Left forelimb (tissue), 1 donor: ENCODE measurements at regions not wholly inside any gene's neighbourhood (a gene's known extent, or its start where the extent isn't known, plus 50 kb on each side); places are given as distances from the start of the nearest gene placed in this dataset.
"Not testable (repeated sequence)": the region's sequence is repeated elsewhere in the genome, so short reads cannot be mapped to it uniquely, and the experiment has no call there.

Experiments
- DNase-seq: peaks from one replicate; pipeline ENCODE4 v3.0.0-alpha.2; 2018; ENCODE audit warnings: low spot score

DNA sequence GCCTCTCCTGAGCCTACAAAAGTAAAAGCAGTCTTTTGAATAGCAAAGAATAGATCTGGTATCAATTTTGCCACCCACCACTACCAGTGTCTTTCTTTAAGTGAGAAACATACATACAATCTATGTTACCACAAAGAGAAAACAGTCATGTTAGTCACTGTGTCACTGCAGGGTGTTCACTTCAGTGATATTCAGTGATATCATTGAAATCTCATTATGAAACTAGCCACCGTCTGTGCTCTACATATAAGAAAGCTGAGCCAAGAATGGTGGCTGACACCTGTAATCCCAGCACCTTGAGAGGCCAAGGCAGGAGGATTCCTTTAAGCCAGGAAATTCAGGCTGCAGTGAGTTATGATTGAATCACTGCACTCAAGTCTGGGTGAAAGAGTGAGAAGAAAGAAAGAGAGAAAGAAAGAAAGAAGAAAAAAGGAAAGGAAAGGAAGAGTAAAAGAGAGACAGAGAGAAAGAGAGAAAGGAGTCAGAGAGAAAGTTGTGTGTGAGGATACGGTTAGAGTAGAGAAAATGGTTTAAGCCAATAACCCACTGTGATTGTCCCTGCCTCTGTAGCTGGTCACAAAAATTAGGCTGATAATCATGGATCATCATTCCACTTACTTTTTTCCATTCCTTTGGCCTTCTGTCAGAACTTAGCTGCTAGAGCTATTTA lies 847.1 kb downstream of the FAM181B start:
- no peak for DNase-seq

DNA sequence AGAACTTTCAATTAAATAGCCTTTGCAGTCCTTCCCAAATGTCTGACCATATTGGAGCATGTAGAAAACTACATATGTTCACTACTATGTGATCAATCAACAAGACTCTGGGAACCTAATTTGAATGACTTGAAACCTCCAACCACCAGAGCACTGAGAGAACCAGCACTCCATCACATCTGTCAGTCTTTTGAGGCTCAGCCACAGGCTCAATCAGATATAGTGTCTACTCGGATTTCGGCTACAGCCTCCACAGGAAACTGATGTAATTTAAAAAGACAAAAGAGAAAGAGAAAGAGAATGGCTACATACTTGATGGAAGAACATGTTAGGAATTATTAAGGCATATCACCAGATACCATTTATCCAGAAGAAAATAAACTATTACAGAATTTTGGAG lies 859.0 kb downstream of the FAM181B start:
- no peak for DNase-seq

DNA sequence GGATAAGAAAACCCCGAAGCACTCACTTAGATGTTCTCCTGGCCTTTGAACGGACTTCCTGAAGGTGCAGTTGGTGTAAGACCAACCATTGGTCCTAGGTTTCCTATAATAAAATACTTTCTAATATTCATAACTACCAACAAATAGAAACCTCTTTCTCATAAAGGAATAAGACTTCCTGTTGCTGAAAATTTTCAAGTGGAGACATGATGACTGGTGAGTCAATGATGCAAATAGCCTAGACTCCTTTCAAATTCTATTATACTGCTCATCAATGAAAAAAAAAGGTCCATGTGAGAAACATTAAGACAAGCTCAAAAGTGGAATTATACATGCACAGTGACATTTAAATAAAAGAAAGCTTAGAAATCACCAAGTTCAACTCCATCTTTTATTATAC lies 862.8 kb downstream of the FAM181B start:
- DNase-seq = no peak

DNA sequence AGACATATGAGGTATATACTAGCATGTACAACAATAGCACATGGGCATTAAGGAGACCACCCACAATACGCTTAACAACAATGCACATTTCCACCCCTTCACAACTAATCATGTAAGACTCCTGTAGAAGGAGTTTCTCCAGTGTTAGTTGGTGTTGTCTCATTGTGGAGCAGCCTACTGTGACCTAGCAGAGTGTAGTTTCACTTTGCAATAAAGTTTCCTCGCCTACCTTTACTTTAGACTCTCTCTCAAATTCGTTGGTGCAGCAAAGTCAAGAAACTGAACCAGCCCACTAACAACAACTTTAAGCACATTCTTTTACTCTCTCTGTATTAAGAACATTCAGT lies 863.6 kb downstream of the FAM181B start:
- no peak for DNase-seq

DNA sequence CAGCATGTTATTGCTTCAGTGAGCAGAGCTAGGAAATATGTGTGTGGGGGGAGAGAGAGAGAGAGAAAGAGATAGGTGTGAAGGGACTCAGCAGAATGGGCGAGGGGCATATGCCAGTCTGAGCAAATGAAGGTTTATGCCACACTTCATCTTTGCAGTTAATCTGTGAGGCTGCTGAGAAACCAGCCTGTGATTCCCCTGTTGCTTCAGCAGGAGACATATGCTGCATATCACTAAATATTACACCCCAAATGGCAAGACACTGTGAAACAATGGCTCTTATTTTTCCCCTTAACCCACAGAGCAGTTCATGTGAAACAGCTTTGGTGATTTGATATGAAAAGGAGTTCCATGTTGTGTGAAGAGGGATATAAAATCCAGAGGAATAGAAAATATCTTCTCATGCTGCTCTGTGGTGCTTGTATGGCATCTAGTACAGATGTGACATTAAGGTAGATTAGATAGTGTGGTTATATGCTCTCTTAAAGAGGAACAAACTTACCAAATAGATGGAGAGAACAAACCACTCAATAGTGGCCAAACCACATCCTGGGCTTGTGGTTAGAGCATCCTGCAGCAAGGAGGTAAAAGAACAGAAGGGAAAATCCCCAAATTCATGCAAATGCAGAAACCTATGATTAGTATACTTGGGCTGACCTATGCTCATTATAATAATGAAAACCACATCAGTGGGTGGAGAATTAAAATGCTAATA lies 864.2 kb downstream of the FAM181B start:
- no peak for DNase-seq

DNA sequence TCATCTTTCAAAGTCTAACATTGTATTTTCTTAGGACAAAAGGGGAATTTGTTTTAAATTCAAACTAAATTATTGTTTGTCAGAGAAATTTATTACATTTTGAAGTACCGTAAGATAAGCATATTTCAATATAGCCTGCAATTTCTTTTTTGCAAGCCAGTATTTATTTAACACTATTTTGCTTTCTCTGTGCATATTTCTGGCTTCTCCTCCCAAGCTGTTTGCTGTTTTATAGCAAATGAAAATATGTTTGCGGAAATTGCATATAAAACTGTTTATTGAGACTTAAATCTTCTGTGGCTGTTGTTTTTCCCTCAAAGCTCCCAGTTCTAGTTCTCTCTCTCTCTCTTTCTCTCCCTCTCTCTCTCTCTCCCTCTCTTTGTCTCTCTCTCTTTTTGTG lies 866.8 kb downstream of the FAM181B start:
- DNase-seq = no peak

DNA sequence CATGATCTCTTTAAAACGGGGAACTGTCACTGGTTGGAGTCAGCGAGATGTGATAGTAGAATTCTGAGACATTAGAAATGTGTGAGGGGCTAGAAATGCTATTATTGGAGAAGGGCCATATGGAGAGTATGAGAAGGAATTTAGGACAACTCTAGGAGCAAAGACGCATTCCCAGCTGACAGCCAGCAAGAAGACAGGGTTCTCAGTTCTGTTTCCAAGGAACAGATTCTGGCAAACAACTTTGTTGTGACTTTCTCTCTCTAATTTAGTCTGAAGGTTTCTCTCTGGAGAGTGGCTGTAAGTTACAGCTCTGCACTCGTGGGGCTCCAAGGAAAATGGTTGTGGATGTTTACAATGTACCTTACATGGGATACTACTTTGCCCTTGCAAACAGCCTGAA lies 876.3 kb downstream of the FAM181B start:
- DNase-seq = no peak

DNA sequence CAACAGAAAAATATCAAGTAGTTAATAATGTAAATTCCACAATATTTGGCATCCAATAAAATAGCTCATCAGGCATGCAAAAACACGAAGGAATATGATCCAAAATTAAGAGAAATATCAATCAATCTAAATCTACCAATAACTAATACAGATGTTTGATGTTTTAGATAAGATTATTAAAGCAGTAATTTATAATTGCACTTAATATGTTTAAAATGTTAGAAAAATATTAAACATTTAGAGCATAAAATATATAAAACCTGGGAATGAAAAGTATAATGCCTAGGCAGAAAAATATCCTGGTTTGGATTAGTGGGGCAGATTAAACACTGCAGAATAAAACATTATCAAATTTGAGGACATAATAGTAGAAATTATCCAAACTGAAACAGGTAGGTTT lies 879.9 kb downstream of the FAM181B start:
- no peak for DNase-seq

DNA sequence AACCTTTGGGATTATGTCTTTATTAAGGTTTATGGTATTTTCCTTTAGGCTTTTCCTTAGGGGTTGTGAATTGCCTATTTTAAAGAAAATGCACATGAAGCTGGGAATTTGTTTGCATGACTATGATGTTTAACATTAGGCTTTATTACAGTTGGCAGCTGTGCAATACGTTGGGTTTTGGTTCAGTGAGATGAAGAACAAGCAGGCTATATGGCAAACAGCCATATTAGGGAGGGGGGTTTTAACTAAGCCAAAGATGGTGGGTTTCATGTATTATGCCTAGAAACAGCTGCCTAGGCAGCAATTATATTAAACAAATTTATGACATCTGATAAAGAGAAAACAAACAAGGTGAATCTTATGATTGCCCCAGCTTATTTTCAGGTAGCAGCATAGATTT lies 880.8 kb downstream of the FAM181B start:
- DNase-seq = no peak

DNA sequence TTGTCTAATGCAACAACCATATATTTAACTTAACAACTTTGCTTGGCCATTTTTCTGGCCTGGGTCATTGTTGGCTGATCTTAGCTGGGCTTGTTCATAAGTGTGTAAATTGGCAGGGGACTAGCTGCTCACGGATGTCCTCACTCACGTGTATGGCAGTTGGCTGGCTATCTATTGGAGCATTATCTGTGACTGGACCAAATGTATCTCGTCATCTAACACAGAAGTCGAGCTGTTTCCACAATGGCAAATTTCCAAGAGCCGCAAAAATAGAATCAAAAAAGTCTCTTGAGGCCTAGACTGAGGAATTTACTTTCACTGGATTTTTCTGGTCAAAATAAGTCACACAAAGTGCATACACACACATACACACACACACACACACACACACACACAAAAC lies 893.3 kb downstream of the FAM181B start:
- DNase-seq = no peak

DNA sequence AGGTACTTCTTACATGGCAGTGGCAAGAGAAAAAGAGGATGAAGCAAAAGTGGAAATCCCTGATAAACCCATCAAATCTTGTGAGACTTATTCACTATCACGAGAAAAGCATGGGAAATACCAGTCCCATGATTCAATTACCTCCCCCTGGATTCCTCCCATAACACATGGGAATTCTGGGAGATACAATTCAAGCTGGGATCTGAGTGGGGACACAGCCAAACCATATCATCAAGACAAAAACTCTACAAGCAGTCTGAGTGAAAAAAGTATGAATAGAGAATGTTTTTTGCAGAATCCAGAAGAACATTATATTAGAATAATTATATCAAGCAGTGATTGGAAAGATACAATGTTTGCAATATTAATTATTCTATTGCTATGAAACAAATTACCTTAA lies 893.7 kb downstream of the FAM181B start:
- no peak for DNase-seq

DNA sequence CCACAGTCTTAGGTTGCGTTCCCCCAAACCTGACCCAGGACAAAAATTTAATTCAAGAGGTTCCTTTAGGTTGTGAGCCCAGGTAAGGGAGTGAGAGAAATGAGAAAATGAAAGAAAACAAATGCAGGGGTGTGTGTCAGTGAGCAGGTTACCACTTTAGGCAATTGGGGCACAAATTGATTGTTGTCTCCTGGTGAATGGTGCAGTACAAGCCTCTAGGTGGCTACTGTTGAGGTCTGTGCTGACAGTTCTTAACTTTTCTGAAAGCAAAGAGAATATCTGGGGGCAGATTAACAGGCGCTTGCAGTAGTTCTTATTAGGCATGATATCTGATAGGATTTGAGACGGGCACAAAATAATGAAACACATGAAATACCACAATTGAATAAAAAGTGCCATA lies 894.6 kb downstream of the FAM181B start:
- DNase-seq = no peak

DNA sequence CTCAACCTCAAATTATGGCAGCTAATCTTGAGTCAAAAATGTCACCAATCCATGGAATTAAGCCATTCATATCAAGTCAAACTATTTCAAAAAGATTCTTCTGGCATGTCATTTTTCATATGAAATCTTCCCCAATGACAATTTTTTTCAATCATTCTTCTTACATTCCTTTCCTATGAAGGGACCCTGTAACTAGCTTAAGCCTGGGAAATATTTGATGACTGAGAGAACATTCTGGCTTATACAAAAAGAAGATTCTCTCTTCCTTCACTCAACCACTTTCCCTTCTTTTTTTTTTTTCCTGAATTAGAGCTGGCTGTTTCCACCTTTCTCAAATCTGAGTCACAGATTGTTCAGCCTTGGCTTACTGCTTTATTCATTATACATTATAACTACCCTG lies 903.7 kb downstream of the FAM181B start:
- no peak for DNase-seq

DNA sequence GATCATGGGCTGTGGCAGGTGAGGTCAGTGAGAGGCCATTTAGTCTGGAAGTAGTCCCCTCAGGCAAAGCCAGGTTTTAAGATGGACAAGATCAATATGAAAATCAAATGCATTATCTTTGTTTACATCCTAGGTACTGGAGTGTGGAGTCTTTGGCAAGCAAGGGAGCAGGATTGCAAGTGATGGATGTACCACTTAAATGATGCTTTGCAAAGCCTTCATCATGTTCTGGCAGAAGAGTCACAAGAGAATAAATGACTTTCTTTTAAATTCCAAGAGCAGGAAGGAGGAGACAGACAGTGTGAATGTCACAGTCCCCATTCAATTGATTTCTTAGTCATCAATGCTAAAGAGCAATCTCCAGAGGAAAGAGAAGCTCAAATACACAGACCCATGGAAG lies 908.3 kb downstream of the FAM181B start:
- DNase-seq = no peak

DNA sequence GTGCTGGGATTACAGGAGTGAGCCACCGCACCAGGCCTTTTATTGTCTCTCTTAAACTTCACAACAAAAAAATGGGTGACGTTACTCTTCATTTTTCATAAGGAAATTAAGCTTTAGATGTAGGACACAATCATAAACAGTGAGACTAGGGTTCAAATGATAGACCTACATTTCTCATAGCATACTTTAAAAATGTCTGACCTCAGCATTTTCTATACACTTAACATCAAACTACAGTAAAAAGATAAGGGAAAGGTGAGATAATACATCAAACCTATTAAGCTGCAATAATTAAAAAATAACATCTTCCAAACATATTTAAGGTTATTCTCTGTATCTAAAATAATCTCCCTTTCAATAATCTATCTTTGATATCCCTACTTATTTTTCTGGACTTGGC lies 914.2 kb downstream of the FAM181B start:
- DNase-seq = no peak

DNA sequence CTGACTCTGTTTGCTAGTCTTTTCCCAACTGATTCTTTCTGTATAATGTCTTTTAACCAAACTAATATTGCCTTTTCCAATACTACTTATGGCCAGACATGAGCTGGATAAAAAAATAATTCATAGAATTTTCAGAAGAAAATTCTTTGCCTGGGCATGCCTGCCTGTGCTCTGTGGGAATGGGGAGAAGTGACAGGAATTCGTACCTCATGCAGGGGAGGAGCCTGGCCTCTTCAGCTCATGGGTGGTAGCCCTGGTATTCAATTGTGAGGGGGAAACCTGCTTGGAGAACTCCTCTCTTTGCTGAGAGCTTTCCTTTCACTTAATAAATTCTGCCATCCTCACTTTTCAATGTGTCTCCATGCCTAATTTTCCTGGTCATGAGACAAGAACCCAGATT lies 928.8 kb downstream of the FAM181B start:
- DNase-seq = no peak

DNA sequence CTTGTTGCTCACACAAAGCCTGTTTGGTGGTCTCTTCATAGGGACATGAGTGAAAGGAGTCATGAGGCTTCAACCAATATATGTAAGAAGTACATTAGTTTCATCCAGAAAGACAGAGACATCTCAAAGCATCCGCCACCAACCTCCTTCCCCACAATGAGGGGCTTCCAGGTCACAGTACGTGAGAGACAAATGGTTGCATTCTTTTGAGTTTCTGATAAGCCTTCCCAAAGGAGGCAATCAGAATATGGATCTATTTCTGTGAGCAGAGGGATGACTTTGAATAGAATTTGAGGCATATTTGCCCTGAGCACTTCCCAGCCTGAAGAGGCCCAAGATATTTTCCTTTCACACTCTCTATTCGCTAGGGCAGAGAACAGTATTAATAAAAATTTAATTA lies 931.1 kb downstream of the FAM181B start:
- DNase-seq = no peak

DNA sequence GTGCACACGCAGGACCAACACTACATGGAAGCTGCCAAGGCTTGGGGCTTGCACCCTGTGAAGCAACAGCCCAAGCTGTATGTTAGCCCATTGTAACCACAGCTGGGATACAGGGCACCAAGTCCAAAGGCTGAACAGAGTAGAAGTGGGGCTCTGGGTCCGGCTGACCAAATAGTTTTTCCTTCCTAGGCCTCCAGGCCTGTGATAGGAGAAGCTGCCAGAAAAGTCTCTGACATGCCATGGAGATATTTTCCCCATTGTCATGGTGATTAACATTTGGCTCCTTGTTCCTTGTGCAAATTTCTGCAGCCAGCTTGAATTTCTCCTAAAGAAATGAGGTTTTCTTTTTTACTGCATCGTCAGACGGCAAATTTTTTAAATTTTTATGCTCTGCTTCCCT lies 941.2 kb downstream of the FAM181B start:
- DNase-seq = no peak

DNA sequence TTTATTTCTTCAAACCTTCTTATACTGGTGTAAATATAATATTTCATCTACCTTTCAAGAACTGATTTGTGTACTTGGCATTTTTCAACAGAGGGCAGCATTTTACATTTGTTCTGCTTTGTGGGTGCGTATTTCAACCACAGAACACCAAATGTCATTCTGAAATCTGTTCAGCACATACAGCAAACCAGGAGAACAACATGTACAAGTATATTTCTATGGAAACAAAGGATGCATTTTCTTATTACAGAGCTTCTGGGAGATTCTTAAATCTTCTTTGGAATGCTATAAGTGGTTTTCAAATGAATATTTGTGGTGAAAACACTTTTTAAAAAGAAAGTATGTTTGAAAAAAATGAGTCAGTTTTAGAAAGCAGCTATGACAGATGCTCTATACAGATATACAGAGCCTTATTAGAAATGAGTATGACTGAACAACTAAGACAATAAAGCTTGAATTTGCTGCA lies 946.0 kb downstream of the FAM181B start:
- DNase-seq = no peak

DNA sequence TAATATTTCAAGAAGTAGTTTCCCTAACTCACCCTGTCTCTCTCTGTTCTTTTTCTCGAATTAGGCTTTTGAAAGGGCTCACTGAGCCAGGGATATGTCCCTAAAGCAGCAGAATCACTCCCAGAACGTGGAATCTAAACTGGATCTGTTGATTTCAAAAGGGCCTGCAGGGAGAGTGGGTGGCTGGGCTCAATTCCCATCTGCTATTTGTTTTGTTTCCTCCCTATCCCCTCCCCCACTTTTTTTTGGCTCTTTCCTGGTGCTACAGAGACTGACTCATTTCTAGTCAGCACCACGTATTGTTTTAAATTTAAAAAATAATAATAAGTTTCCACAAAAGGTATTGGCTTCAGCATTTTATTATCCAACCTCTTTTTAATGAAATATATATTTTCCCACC lies 961.5 kb downstream of the FAM181B start:
- DNase-seq = no peak

DNA sequence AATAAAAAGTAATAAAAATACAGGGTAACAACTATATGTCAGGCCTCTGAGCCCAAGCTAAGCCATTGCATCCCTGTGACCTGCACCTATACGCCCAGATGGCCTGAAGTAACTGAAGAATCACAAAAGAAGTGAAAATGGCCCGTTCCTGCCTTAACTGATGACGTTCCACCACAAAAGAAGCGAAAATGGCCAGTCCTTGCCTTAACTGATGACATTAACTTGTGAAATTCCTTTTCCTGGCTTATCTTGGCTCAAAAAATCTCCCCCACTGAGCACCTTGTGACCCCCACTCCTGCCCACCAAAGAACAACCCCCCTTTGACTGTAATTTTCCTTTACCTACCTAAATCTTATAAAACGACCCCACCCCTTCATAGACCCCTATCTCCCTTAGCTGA lies 963.8 kb downstream of the FAM181B start:
- not testable (repeated sequence) for DNase-seq

DNA sequence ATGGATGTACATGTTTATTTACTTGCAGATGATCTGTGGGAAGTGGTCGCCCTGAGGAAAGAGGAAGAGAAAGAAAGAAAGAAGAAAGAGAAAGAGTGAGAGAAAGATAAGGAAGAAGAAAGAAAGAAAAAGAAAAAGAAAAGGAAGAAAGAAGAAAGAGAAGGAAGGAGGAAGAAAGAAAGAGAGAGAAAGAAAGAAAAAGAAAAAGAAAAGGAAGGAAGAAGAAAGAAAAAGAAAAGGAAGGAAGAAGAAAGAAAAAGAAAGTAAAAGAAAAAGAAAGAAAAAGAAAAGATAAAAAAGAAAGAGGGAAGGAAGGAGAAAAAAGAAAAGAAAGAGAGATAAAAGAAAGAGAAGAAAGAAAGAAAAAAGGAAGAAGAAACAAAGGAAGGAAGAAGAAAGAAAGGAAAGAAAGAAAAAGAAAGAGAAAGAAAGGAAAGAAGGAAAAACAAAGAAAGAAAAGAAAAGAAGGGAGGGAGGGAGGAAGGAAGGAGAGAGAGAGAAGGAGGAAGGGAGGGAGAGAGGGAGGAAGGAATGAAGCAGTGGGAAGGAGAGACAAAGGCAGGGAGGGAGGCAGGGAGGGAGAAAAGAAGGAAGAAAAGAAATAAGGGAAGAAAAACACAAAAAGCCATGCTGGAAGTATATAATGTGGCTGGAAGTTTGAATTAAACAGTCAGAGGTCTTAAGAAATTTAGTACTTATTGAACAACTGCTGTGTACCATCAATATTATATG lies 976.6 kb downstream of the FAM181B start:
- DNase-seq = no peak

DNA sequence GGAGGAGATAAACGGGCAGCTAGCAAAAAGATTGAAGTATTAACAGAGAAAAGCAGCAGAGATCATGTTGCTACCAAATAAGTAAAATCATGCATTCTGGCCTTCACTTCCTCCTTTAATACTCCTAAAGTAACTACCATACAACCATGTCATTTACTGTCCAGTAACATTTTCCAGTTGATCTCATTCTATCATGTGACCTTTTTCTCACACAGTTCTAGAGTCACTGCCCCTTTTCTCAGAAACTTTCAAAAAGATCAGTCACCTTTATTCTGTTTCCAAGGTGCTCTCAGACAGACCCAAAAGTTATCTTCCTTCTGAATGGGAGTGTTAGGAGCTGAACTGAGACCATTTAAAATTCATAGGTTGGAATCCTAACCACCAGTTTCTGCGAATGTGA lies 984.4 kb downstream of the FAM181B start:
- DNase-seq = no peak
